ENCODE measurements at regions not wholly inside any gene's neighbourhood (a gene's known extent, or its start where the extent isn't known, plus 50 kb on each side); places are given as distances from the start of the nearest gene placed in this dataset.

GRCh38 chr14:100674897-100675619 lies 51.6 kb upstream of the DLK1 start:
- DNase-seq (ENCODE audit: low spot score): no peak

GRCh38 chr14:100675699-100676684 lies 50.7 kb upstream of the DLK1 start:
- no peak for DNase-seq (ENCODE audit: low spot score)
